MM.1S (cell line): ENCODE measurements at regions not wholly inside any gene's neighbourhood (a gene's known extent, or its start where the extent isn't known, plus 50 kb on each side); places are given as distances from the start of the nearest gene placed in this dataset.

ENCODE experiments used
- EZH2 ChIP-seq: fragments of 300-600 bp; sonication (generic); optimal IDR thresholded peaks from 2 replicates; pipeline ENCODE3; 2017; ENCODE audit warnings: low read depth, mild to moderate bottlenecking, antibody characterized with exemption, low read length, mixed read lengths
- EZH2phosphoT487 ChIP-seq: fragments of 300-600 bp; sonication (generic); IDR thresholded peaks from 2 replicates; pipeline ENCODE4 v1.6.1; 2018; ENCODE audit warnings: antibody characterized with exemption, low read length
- TF ChIP-seq, protein P1 (sequence below): fragments of 300-600 bp; sonication (generic); IDR thresholded peaks from 2 replicates; pipeline ENCODE4 v1.5.1; 2016; ENCODE audit warnings: antibody characterized with exemption, low read length, mixed read lengths

DNA sequence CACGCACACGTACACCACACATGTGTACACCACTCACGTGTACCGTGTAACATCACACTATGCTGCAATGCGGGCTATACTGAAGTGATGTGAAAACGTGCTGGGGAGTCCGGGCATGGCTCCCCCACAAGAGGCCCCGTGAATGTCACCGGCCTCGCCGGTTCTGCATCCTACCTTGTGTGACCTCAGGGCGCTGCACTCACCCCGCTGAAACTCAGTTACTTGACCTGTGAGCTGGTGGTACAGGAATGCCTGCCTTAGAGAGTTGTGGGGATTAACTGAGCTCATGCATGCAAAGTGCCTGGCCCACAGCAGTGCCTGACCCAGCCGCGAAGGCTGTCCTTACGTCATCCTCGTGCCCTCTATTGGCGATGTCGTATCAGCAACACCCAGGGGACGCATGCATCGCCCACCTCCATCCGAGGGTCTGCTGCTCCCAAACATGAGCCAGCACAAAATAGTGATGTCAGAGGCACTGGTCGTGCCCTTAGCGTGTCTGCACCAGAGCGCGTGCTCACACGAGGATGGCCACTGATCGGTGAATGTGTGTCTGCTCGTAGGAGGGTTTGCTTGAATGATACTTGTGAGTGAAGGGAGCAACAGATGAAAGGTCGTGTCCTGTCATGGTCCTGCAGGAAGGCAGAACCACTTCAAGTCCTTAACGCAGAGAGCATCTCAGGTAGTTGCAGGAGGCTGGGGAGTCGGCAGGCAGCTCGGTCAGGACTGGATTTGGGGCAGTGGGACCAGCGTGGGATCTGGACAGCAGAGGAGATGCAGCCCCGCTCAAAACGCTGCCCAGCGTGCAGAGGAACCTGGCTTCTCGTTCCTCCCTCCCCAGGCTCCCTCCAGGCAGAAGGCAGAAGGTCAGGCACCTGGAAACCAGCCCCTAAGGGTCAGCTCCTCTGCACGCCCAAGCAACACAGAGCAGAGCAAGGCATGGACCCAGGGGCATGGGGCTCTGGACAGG lies 126.2 kb upstream of the SPACA7 start:
- TF ChIP-seq, protein P1, sequence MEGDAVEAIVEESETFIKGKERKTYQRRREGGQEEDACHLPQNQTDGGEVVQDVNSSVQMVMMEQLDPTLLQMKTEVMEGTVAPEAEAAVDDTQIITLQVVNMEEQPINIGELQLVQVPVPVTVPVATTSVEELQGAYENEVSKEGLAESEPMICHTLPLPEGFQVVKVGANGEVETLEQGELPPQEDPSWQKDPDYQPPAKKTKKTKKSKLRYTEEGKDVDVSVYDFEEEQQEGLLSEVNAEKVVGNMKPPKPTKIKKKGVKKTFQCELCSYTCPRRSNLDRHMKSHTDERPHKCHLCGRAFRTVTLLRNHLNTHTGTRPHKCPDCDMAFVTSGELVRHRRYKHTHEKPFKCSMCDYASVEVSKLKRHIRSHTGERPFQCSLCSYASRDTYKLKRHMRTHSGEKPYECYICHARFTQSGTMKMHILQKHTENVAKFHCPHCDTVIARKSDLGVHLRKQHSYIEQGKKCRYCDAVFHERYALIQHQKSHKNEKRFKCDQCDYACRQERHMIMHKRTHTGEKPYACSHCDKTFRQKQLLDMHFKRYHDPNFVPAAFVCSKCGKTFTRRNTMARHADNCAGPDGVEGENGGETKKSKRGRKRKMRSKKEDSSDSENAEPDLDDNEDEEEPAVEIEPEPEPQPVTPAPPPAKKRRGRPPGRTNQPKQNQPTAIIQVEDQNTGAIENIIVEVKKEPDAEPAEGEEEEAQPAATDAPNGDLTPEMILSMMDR: no peak
- TF ChIP-seq EZH2phosphoT487 (no peak), EZH2 (no peak)
